ENCODE measurements at regions not wholly inside any gene's neighbourhood (a gene's known extent, or its start where the extent isn't known, plus 50 kb on each side); places are given as distances from the start of the nearest gene placed in this dataset.

DNA sequence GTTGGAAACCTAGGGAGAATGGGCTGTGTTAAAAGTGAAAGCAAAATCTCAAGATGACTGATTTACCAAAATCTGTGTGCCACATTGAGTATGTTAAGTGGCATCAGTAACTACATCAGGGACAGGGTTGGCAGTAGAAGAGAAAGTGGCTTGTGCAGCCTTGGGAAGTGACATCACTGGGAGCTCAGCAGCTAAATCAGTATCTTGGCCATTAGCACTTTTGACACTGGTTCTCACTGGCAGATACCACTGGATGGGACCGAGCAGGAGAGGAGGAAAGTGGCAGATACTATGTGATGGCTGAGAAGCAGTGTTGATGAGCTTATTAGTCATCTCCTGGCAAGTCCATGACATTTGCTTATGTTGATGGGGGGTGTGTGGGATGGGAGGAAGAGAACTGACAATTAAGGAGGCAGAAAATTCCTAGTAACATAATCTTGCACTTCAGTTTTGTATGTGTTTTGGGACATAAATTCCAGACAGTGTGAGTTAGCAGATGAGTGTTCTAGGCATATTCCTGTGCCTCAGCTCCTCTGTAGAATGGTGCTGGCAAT is 322.2 kb downstream of the SOX4 start:
- POLR2A ChIA-PET: no interaction called here
- CTCF ChIA-PET: interaction anchor here (1.0 to 1.7 kb wide), 3 partner anchors 9 to 15 kb away, joined by 3 to 10 read pairs (median 4); no protein-coding TSS in a partner anchor
- TF ChIP-seq, protein P1, sequence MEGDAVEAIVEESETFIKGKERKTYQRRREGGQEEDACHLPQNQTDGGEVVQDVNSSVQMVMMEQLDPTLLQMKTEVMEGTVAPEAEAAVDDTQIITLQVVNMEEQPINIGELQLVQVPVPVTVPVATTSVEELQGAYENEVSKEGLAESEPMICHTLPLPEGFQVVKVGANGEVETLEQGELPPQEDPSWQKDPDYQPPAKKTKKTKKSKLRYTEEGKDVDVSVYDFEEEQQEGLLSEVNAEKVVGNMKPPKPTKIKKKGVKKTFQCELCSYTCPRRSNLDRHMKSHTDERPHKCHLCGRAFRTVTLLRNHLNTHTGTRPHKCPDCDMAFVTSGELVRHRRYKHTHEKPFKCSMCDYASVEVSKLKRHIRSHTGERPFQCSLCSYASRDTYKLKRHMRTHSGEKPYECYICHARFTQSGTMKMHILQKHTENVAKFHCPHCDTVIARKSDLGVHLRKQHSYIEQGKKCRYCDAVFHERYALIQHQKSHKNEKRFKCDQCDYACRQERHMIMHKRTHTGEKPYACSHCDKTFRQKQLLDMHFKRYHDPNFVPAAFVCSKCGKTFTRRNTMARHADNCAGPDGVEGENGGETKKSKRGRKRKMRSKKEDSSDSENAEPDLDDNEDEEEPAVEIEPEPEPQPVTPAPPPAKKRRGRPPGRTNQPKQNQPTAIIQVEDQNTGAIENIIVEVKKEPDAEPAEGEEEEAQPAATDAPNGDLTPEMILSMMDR (IDR thresholded peaks at IDR 0.05; ENCODE audit: control extremely low read depth, extremely low read depth, low read depth, missing control alignments): no peak
- DNase-seq (ENCODE audit: extremely low spot score): no peak

- DNase-seq (ENCODE audit: extremely low spot score): no peak
- ChIA-PET CTCF (interaction anchor here (1.1 kb wide), 1 partner anchor 8 kb away, joined by 4 read pairs; no protein-coding TSS in a partner anchor), POLR2A (no interaction called here)
- TF ChIP-seq, protein P1 (IDR thresholded peaks at IDR 0.05; ENCODE audit: control extremely low read depth, extremely low read depth, low read depth, missing control alignments): no peak
Observed at GRCh38 chr6:21918041-21918440, 324.5 kb downstream of the SOX4 start.

GRCh38 chr6:21918666-21919065 is 325.1 kb downstream of the SOX4 start:
- DNase-seq (ENCODE audit: extremely low spot score): no peak
- ChIA-PET POLR2A (no interaction called here), CTCF (no interaction called here)
- TF ChIP-seq, protein P1 (IDR thresholded peaks at IDR 0.05; ENCODE audit: control extremely low read depth, extremely low read depth, low read depth, missing control alignments): no peak

- POLR2A ChIA-PET: no interaction called here
- DNase-seq (ENCODE audit: extremely low spot score): no peak
- TF ChIP-seq, protein P1 (IDR thresholded peaks at IDR 0.05; ENCODE audit: control extremely low read depth, extremely low read depth, low read depth, missing control alignments): no peak
- CTCF ChIA-PET: interaction anchor here (1.0 to 1.4 kb wide), 2 partner anchors 9 to 23 kb away, joined by 3 read pairs; no protein-coding TSS in a partner anchor
Observed at GRCh38 chr6:21922086-21922485, 328.5 kb downstream of the SOX4 start.

GRCh38 chr6:21924002-21924401 is 330.5 kb downstream of the SOX4 start:
- ChIA-PET CTCF (no interaction called here), POLR2A (no interaction called here)
- TF ChIP-seq, protein P1 (IDR thresholded peaks at IDR 0.05; ENCODE audit: control extremely low read depth, extremely low read depth, low read depth, missing control alignments): no peak
- DNase-seq (ENCODE audit: extremely low spot score): no peak

- CTCF ChIA-PET: no interaction called here
- POLR2A ChIA-PET: no interaction called here
- no peak for DNase-seq (ENCODE audit: extremely low spot score)
- TF ChIP-seq, protein P1 (IDR thresholded peaks at IDR 0.05; ENCODE audit: control extremely low read depth, extremely low read depth, low read depth, missing control alignments): no peak
Observed at GRCh38 chr6:21928827-21929226, 335.3 kb downstream of the SOX4 start.
